Renal cortex interstitium (tissue), 11 donors: ENCODE measurements at regions not wholly inside any gene's neighbourhood (a gene's known extent, or its start where the extent isn't known, plus 50 kb on each side); places are given as distances from the start of the nearest gene placed in this dataset.

Experiments
- DNase-seq, 11 donors: peaks; one replicate each; pipeline ENCODE4 v3.0.0-alpha.2; 2013; ENCODE audit warnings: low read depth in 9 of 11, low spot score in 4 of 11; ENCODE audit errors: extremely low read depth in 1 of 11

GRCh38 chr6:79864421-79864820 is 82.9 kb downstream of the ELOVL4 start:
- no peak for DNase-seq

- DNase-seq, result peak in 3 of 11 donors; percentile 13 to 36 (median 17)
Measured at GRCh38 chr6:79864001-79864400, 83.4 kb downstream of the ELOVL4 start.

GRCh38 chr6:79863566-79863965 is 83.8 kb downstream of the ELOVL4 start:
- no peak for DNase-seq

- no peak for DNase-seq
Measured at GRCh38 chr6:79862711-79863110, 84.6 kb downstream of the ELOVL4 start.

GRCh38 chr6:79862126-79862525 is 85.2 kb downstream of the ELOVL4 start:
- no peak for DNase-seq

GRCh38 chr6:79861023-79861422 is 86.3 kb downstream of the ELOVL4 start:
- no peak for DNase-seq

GRCh38 chr6:79847426-79847825 is 99.9 kb downstream of the ELOVL4 start:
- DNase-seq, result no peak

- DNase-seq, result no peak
Measured at GRCh38 chr6:79842376-79843040, 104.8 kb downstream of the ELOVL4 start.

GRCh38 chr6:79841577-79842375 is 105.6 kb downstream of the ELOVL4 start:
- DNase-seq, result no peak

- no peak for DNase-seq
Measured at GRCh38 chr6:79838851-79839250, 108.5 kb downstream of the ELOVL4 start.

- DNase-seq, result no peak
Measured at GRCh38 chr6:79833964-79834284, 113.4 kb downstream of the ELOVL4 start.

GRCh38 chr6:79833264-79833963 is 113.9 kb downstream of the ELOVL4 start:
- DNase-seq, result no peak

GRCh38 chr6:79832723-79833122 is 114.6 kb downstream of the ELOVL4 start:
- no peak for DNase-seq

GRCh38 chr6:79824202-79824601 is 123.2 kb downstream of the ELOVL4 start:
- no peak for DNase-seq

GRCh38 chr6:79821859-79822258 is 125.5 kb downstream of the ELOVL4 start:
- no peak for DNase-seq

- DNase-seq, result no peak
Measured at GRCh38 chr6:79818471-79818870, 128.9 kb downstream of the ELOVL4 start.

GRCh38 chr6:79814940-79815339 is 132.4 kb downstream of the ELOVL4 start:
- DNase-seq, result no peak

- DNase-seq, result peak; percentile 28 to 62 (median 48)
Measured at GRCh38 chr6:79813854-79814709, 133.3 kb downstream of the ELOVL4 start.

GRCh38 chr6:79813143-79813850 is 134.1 kb downstream of the ELOVL4 start:
- no peak for DNase-seq
